ENCODE measurements at regions not wholly inside any gene's neighbourhood (a gene's known extent, or its start where the extent isn't known, plus 50 kb on each side); places are given as distances from the start of the nearest gene placed in this dataset.

DNA sequence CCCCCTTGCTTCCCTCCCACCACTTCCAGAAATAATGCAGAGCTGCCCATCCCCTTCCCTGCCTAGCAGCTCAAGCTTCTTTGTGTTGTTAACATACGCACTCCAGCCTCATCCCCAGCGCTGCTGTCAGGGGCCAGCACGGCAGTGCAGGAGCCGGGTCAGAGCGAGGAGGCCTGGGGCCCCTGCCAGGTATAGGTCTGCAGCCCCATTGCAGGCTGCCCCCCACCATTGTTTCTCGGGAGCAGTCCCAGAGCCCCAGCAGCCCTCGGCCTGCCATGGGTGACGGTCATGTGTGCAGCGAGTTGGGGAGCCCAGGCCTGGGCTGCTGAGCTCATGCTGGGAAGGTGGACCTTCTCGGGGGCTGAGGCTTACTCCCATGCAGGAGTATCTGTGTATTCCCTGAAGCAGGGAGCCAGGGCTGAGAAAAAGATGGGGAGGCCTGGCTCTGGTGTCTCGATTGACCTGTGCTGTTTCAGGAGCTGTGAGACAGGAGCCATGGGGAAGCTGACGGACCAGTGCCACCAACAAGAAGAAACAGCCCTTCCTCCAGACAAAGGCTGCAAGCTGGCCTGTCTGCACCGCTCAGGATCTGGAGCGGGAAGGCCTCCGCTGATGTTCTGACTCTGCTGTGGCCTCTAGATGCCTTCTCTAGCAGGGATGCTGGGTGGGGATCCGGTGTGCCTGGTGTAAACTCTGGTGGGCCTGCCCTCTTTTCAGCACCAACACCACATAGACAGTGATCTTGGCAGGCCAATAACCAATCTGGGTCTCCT is 220.5 kb upstream of the B3GAT1 start:
- no peak overlapping the region for H4K8ac ChIP-seq (ENCODE audit: extremely low read depth, insufficient read depth, low read length)
- H3K27me3 ChIP-seq (replicated peaks in 1 of 4; ENCODE audit: control insufficient read depth in 3 of 4, extremely low read depth in 1 of 4, insufficient read depth in 3 of 4, low read length in 3 of 4): no peaks in the 10 kb centered on the region
- H4K5ac ChIP-seq (ENCODE audit: insufficient read length, low read depth, low read length): no peak overlapping the region
- H3K56ac ChIP-seq (replicated peaks; ENCODE audit: insufficient read length, low read depth, low read length): no peak overlapping the region
- no peak overlapping the region for H2BK120ac ChIP-seq (replicated peaks; ENCODE audit: low read depth, low read length)
- H3K9me3 ChIP-seq (ENCODE audit: insufficient read depth in 2 of 2, low read depth in 1 of 2, low read length in 1 of 2): no peaks in the 10 kb centered on the region
- H2BK12ac ChIP-seq (ENCODE audit: low read depth, low read length): no peak overlapping the region
- no peak overlapping the region for H3K27ac ChIP-seq (ENCODE audit: low read depth, low read length)
- H3K36me3 ChIP-seq (ENCODE audit: control insufficient read depth in 2 of 4, insufficient read depth in 4 of 4, low read length in 3 of 4): no peaks in the 10 kb centered on the region
- FAIRE-seq (no peak), DNase-seq (ENCODE audit: low read depth in 1 of 2, low spot score in 2 of 2) (no peak)
- H2BK15ac ChIP-seq (ENCODE audit: low read length): no peak overlapping the region
- H3K4me1 ChIP-seq (replicated peaks in 1 of 4; ENCODE audit: control insufficient read depth in 3 of 4, insufficient read depth in 4 of 4, low read length in 3 of 4): peaks cover 0 to 3% (median 1%) of the 10 kb centered on the region in 4 experiments; a peak in 2 of 7 replicates
- peak overlapping the region; percentile 30; the same call in 1 of the 2 replicates for H2AFZ ChIP-seq (ENCODE audit: low read length)
- no peak overlapping the region; the same call in 1 of the 2 replicates for H3K18ac ChIP-seq (ENCODE audit: extremely low read depth, low read length)
- H4K20me1 ChIP-seq (replicated peaks in 1 of 2; ENCODE audit: control insufficient read depth in 1 of 2, insufficient read depth in 2 of 2, low read length in 2 of 2): no peaks in the 10 kb centered on the region
- no peak overlapping the region for H3K4me2 ChIP-seq (ENCODE audit: insufficient read depth in 1 of 2, low read depth in 2 of 2, low read length in 2 of 2)
- WGBS, 2 experiments (ENCODE audit: extremely low coverage in 1 of 2, insufficient coverage in 1 of 2, insufficient read length in 1 of 2, insufficient replicate concordance in 2 of 2, low coverage in 1 of 2, low lambda C conversion rate in 2 of 2, missing lambda C conversion rate in 1 of 2): 86% methylated on average over 16 of the region's 16 CpGs; no CpG with 5 or more reads in 1 of the 2 experiments
- H3K23me2 ChIP-seq (ENCODE audit: low read depth, low read length): no peaks in the 10 kb centered on the region
- CTCF ChIA-PET (ENCODE audit: partially characterized antibody): interaction anchor here (0.6 to 2.4 kb wide), 9 partner anchors 9 to 1096 kb away, joined by 3 to 5 read pairs (median 4); no protein-coding TSS in a partner anchor
- no peak overlapping the region for H2BK5ac ChIP-seq (ENCODE audit: low read depth, low read length)
- no peak overlapping the region for H3K14ac ChIP-seq (ENCODE audit: insufficient read length)
- no peak for TF ChIP-seq SIN3A (conservative IDR thresholded peaks at IDR 0.05 in 1 of 2, IDR thresholded peaks at IDR 0.05 in 1 of 2; ENCODE audit: low read depth in 1 of 2, low read length in 2 of 2)
- no peak for TF ChIP-seq JUND (IDR thresholded peaks at IDR 0.05; ENCODE audit: low read length)
- no peak for TF ChIP-seq RFX5 (IDR thresholded peaks at IDR 0.05; ENCODE audit: borderline replicate concordance, low read depth, low read length)
- TF ChIP-seq TEAD4 (IDR thresholded peaks at IDR 0.05; ENCODE audit: low read depth, low read length): no peak
- no peak for TF ChIP-seq SAP30 (IDR thresholded peaks at IDR 0.05; ENCODE audit: insufficient read depth, insufficient replicate concordance, low read length)
- TF ChIP-seq SP1 (IDR thresholded peaks at IDR 0.05; ENCODE audit: low read depth, low read length): no peak
- TF ChIP-seq, protein P1, sequence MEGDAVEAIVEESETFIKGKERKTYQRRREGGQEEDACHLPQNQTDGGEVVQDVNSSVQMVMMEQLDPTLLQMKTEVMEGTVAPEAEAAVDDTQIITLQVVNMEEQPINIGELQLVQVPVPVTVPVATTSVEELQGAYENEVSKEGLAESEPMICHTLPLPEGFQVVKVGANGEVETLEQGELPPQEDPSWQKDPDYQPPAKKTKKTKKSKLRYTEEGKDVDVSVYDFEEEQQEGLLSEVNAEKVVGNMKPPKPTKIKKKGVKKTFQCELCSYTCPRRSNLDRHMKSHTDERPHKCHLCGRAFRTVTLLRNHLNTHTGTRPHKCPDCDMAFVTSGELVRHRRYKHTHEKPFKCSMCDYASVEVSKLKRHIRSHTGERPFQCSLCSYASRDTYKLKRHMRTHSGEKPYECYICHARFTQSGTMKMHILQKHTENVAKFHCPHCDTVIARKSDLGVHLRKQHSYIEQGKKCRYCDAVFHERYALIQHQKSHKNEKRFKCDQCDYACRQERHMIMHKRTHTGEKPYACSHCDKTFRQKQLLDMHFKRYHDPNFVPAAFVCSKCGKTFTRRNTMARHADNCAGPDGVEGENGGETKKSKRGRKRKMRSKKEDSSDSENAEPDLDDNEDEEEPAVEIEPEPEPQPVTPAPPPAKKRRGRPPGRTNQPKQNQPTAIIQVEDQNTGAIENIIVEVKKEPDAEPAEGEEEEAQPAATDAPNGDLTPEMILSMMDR (IDR thresholded peaks at IDR 0.05; ENCODE audit: control extremely low read depth in 1 of 3, insufficient read depth in 1 of 3, low read depth in 1 of 3, low read length in 3 of 3): no peak
- H2BK20ac ChIP-seq (ENCODE audit: low read length): no peak overlapping the region
- no peak overlapping the region for H3K23ac ChIP-seq (ENCODE audit: insufficient read length)
- no peak overlapping the region for H3K9ac ChIP-seq (replicated peaks in 1 of 4; ENCODE audit: extremely low read depth in 1 of 4, low read depth in 3 of 4, low read length in 3 of 4)
- no peak overlapping the region for H3K4ac ChIP-seq (replicated peaks; ENCODE audit: insufficient read length, low read depth, low read length)
- no peak overlapping the region for H4K91ac ChIP-seq (replicated peaks; ENCODE audit: insufficient read length, low read length)
- no peak overlapping the region for H3K4me3 ChIP-seq (ENCODE audit: extremely low read depth in 1 of 4, insufficient read depth in 2 of 4, low read depth in 3 of 4, low read length in 4 of 4)
- no peaks in the 10 kb centered on the region for H3K79me1 ChIP-seq (ENCODE audit: low read depth, low read length)
- no peak overlapping the region for H2AK5ac ChIP-seq (ENCODE audit: low read depth, low read length)
- H3K79me2 ChIP-seq (ENCODE audit: control insufficient read depth in 1 of 2, insufficient read depth in 2 of 2, low read length in 2 of 2): no peaks in the 10 kb centered on the region
- POLR2A ChIA-PET (ENCODE audit: partially characterized antibody): no interaction called here
